NCI-H524 treated with DMSO at 0.1 percent for 48 hours (cell line): ENCODE measurements at regions not wholly inside any gene's neighbourhood (a gene's known extent, or its start where the extent isn't known, plus 50 kb on each side); places are given as distances from the start of the nearest gene placed in this dataset.

Experiments used
- DNase-seq: peaks from one replicate; lab custom pipeline; 2025; lab: John Stamatoyannopoulos, UW

- DNase-seq = no peak
Measured at GRCh38 chr1:38546636-38547035, 312.9 kb downstream of the RRAGC start.

GRCh38 chr1:38541223-38541622 lies 318.3 kb downstream of the RRAGC start:
- DNase-seq = no peak

- DNase-seq = no peak
Measured at GRCh38 chr1:38539931-38540330, 319.6 kb downstream of the RRAGC start.

GRCh38 chr1:38538834-38539233 lies 320.7 kb downstream of the RRAGC start:
- DNase-seq = no peak

GRCh38 chr1:38536089-38536488 lies 323.5 kb downstream of the RRAGC start:
- no peak for DNase-seq

GRCh38 chr1:38534473-38534823 lies 325.1 kb downstream of the RRAGC start:
- DNase-seq = no peak

GRCh38 chr1:38533772-38534472 lies 325.6 kb downstream of the RRAGC start:
- DNase-seq = no peak

- DNase-seq = no peak
Measured at GRCh38 chr1:38530957-38531356, 328.6 kb downstream of the RRAGC start.

- no peak for DNase-seq
Measured at GRCh38 chr1:38529946-38530345, 329.6 kb downstream of the RRAGC start.

GRCh38 chr1:38529391-38529790 lies 330.2 kb downstream of the RRAGC start:
- no peak for DNase-seq

GRCh38 chr1:38528623-38529022 lies 330.9 kb downstream of the RRAGC start:
- no peak for DNase-seq

- DNase-seq = no peak
Measured at GRCh38 chr1:38527373-38527966, 332.1 kb downstream of the RRAGC start.

GRCh38 chr1:38526046-38526445 lies 333.5 kb downstream of the RRAGC start:
- no peak for DNase-seq

GRCh38 chr1:38525343-38526043 lies 334.1 kb downstream of the RRAGC start:
- DNase-seq = no peak

- no peak for DNase-seq
Measured at GRCh38 chr1:38524025-38524641, 335.4 kb downstream of the RRAGC start.

GRCh38 chr1:38523568-38523939 lies 336.0 kb downstream of the RRAGC start:
- no peak for DNase-seq

- DNase-seq = no peak
Measured at GRCh38 chr1:38522915-38523567, 336.5 kb downstream of the RRAGC start.

GRCh38 chr1:38516560-38516959 lies 343.0 kb downstream of the RRAGC start:
- DNase-seq = no peak

- no peak for DNase-seq
Measured at GRCh38 chr1:38512789-38513188, 346.8 kb downstream of the RRAGC start.

GRCh38 chr1:38512024-38512767 lies 347.4 kb downstream of the RRAGC start:
- no peak for DNase-seq

GRCh38 chr1:38508232-38508631 lies 351.3 kb downstream of the RRAGC start:
- no peak for DNase-seq

GRCh38 chr1:38507563-38507962 lies 352.0 kb downstream of the RRAGC start:
- DNase-seq = no peak
